GM19351 (cell line): ENCODE measurements at regions not wholly inside any gene's neighbourhood (a gene's known extent, or its start where the extent isn't known, plus 50 kb on each side); places are given as distances from the start of the nearest gene placed in this dataset.

Source experiments
- ATAC-seq: cut with Tn5 transposase; IDR thresholded peaks from one replicate; pipeline ENCODE4 v1.9.1; 2021; ENCODE audit warnings: mild to moderate bottlenecking, moderate library complexity; ENCODE audit not compliant: unreplicated experiment

DNA sequence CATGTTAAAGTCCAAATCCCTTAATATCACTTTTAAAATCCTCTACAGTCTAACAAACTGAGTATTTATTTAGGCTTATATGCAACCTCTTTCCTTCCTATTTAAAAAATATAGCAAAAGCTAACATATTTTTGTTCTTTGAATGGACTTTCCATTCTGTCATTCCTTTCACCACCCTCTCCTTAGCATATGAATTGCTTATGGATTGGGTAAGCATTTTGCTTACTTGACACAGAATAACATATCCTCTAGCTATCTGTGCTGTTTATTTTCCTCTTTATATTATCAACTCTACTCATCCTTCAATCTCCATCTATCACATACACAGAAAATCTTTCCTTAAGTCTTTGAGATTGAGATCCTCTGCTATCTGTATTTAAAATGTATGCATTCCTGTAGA, 206.1 kb upstream of the NEIL3 start:
- no peak for ATAC-seq

DNA sequence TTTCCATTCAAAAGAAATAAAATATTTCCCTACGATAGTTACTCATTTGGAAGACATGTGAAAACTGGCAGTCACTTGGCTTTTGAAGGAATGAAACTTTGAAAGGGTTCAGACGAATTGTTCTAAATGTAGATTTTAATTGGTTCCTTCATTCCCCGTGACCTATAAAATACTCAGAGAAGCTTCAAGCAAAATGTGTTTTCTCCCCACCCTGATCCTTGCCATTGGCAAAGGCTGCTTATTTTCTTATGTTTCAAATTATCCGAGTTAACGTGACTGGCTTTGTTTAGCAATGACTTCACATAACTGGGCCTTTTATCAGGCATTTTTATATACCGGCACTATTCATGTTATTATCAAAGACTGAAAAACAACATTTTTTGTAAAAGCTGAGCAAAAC, 204.1 kb upstream of the NEIL3 start:
- no peak for ATAC-seq

DNA sequence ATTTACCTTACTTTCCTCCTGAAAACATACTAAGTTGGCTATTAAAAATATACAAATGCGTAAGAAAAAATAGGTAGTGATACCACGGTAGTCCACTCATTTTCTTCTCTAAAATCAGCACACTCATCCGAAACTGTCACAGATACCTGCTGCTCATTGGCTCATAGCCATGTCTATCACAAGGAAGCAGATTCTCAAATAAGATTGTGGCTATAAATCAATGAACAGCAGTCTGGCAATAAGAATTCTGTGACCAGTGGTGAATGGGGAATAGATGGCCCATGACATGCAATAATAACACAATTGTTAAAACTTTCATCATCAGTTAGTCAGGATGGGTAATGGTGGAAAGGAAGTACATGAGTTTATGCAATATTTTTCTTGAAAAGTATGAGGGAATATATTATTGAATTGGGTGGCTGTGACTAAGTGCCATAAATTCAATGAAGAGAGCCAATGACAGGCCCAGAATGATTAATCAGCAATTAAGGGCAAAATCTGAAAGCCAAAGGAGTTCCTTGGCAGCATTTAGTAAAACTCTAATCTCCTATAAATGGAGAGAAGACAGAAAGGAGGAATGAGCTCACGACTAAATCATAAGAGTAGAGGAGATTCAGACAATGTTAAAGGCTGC, 202.3 kb upstream of the NEIL3 start:
- no peak for ATAC-seq

DNA sequence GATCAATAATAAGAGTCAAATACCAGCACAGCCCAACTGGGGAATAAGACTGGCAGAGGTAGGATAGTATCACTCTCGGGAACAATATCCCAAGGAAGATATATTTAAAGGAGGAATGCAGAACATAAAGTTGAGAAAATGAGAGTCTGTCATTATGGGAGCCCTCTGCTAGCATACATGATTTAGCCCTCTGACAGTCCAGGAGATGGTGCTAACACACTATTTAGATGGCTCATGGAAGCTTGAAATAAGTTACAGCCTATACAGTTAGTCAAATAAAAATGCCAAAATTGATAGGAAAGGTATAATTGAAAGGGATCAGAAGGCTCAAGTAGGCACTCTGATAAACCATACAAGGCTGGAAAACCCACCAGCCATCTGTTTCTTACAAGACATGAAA, 201.0 kb upstream of the NEIL3 start:
- ATAC-seq, result no peak

GRCh38 chr4:177109769-177110168, 199.9 kb upstream of the NEIL3 start:
- ATAC-seq, result peak; percentile 62

DNA sequence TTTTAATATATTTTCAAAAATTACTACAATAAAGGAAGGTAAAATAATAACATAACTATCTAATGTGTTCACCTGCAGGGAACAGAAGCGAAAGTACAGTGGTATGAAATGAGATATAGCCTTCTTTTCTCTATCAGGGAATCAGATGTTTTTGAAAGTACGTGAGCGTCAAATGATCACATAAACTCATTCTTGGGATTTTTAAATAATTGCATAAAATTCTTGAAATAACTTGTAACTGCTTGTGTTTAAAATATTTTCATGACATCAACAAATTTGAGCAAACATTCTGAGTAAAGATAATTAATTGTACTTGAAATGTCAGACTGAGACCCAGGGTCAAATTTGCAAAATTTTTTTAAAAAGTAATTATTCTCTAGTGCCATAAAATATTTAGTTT, 193.5 kb upstream of the NEIL3 start:
- ATAC-seq, result no peak

- no peak for ATAC-seq
These were observed 192.4 kb upstream of the NEIL3 start for GRCh38 chr4:177117256-177117655.

DNA sequence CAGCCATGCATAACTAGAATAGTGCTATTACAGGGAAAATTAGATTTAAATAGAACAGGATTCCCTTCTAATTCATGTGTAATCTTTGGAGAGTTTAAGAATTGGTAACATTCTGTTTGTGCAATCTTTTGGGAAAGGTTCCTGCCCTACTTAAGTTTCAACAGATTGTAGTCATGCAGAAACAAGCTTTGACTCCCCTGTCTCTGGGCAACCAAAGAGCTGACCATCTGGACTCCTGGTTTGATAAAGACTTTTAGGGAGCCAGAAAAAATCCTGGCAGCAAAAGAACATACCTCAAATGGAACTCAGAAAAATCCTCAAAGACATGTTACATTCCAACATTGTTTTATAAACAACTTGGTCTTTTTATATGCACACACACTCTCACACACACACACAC, 191.1 kb upstream of the NEIL3 start:
- no peak for ATAC-seq

DNA sequence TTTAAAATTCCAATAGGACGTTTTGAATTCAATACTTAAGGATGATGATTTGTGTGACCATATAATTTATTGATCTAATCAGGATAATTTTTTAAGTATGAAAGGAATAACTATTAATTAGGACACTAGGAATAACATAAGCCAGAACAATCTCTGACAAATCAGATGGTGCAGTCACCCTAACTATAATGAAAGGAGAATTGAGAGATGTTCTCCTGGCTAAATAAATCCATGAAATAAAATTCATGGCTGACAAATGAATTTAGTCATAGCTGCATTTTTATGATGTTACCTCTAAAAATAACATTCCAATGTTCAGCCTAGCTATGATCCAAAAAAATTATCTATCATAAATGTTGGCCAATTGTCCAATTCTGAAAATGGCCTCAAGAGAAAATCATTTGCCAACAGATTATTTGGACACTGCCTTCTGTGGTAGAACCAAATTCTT, 190.6 kb upstream of the NEIL3 start:
- no peak for ATAC-seq

DNA sequence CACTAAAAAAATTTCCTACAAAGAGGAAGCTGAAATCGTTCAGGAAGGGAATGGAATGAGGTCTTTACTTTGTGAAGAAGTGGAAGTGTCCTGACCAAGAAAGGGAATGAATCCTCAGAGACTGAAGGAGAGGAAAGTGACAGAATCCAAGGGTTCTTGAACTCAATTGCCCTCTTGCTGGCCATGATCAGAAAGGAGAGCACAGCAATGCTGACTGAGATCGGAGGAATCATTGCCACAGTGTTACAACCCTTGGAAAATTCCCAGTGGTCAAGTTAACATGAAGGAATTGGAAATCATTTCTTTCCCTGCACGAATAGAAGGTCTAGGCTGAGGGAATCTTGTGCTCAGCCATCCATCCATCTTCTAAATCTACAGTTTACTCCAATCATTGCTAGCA, 190.0 kb upstream of the NEIL3 start:
- ATAC-seq, result no peak

GRCh38 chr4:177123811-177124210, 185.9 kb upstream of the NEIL3 start:
- ATAC-seq, result no peak

GRCh38 chr4:177124349-177125064, 185.2 kb upstream of the NEIL3 start:
- ATAC-seq, result no peak

- ATAC-seq, result no peak
These were observed 184.0 kb upstream of the NEIL3 start for GRCh38 chr4:177125656-177126055.

DNA sequence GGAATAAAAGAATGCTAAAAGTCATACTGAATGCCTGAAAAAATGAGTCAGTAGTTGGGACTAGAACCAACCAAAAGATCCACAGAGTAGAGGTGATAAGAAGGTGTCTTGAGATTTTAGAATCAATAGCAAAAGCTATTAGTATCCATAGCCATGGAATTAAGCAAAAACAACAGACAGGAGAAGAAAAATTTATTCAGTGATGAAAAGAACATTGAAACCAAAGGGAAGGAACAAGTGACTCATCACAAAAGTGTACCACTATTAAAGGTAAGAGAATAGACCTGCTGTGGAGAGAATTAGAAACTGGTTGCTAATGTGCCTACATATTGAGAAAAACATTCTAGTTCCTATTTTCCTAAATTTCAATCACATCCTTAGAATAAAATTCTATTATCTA, 182.0 kb upstream of the NEIL3 start:
- ATAC-seq, result no peak

- ATAC-seq, result no peak
These were observed 181.4 kb upstream of the NEIL3 start for GRCh38 chr4:177128306-177128705.

GRCh38 chr4:177131736-177132135, 177.9 kb upstream of the NEIL3 start:
- ATAC-seq, result no peak

- ATAC-seq, result no peak
These were observed 162.0 kb upstream of the NEIL3 start for GRCh38 chr4:177147668-177148067.

GRCh38 chr4:177155454-177155853, 154.2 kb upstream of the NEIL3 start:
- no peak for ATAC-seq

- ATAC-seq, result no peak
These were observed 150.1 kb upstream of the NEIL3 start for GRCh38 chr4:177159600-177159999.

- no peak for ATAC-seq
These were observed 147.9 kb upstream of the NEIL3 start for GRCh38 chr4:177161781-177162180.

DNA sequence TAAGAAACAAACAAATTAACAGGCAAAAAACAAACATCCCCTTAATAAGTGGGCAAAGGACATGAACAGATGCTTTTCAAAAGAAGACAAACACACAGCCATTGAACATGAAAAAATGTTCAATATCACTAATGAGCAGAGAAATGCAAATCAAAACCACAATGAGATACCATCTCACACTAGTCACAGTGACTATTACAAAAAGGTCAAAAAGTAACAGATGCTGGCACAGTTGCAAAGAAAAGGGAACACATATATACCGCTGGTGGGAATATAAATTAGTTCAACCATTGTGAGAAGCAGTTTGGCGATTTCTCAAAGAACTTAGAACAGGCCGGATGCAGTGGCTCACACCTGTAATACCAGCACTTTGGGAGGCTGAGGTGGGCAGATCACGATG, 146.1 kb upstream of the NEIL3 start:
- no peak for ATAC-seq

- ATAC-seq, result no peak
These were observed 138.1 kb upstream of the NEIL3 start for GRCh38 chr4:177171588-177171987.

- no peak for ATAC-seq
These were observed 134.2 kb upstream of the NEIL3 start for GRCh38 chr4:177175473-177175872.
